Activated naive CD8-positive, alpha-beta T cell treated with anti-CD3 and anti-CD28 coated beads, Interleukin-2, amount 50 U/mL, for 24 hours (primary cell): ENCODE measurements at regions not wholly inside any gene's neighbourhood (a gene's known extent, or its start where the extent isn't known, plus 50 kb on each side); places are given as distances from the start of the nearest gene placed in this dataset.
"Not testable (repeated sequence)": the region's sequence is repeated elsewhere in the genome, so short reads cannot be mapped to it uniquely, and the experiment has no call there.

ENCODE experiments used
- ATAC-seq: fragments of 150-1000 bp; cut with Tn5 transposase; one replicate; pipeline ENCODE4 v1.10.0; 2021
- DNase-seq: peaks from one replicate; pipeline ENCODE4 v3.0.0; 2021
- H3K27ac Mint-ChIP-seq: one replicate; pipeline ENCODE4 v1.8.0; 2021; ENCODE audit warnings: mild to moderate bottlenecking, mixed read lengths
- H3K27me3 Mint-ChIP-seq: one replicate; pipeline ENCODE4 v1.8.0; 2021; ENCODE audit warnings: mixed read lengths
- H3K36me3 Mint-ChIP-seq: one replicate; pipeline ENCODE4 v1.8.0; 2021; ENCODE audit warnings: low read depth, mixed read lengths
- H3K4me1 Mint-ChIP-seq: one replicate; pipeline ENCODE4 v1.8.0; 2021; ENCODE audit warnings: mixed read lengths
- H3K4me3 Mint-ChIP-seq: one replicate; pipeline ENCODE4 v1.8.0; 2021; ENCODE audit warnings: mild to moderate bottlenecking, moderate library complexity, mixed read lengths
- H3K9me3 Mint-ChIP-seq: one replicate; pipeline ENCODE4 v1.8.0; 2021; ENCODE audit warnings: mixed read lengths

GRCh38 chr7:97407106-97407505, 289.6 kb downstream of the SDHAF3 start:
- Mint-ChIP-seq H3K4me1 (no peaks in the 10 kb centered on the region), H3K27me3 (peaks cover 3% of the 10 kb centered on the region), H3K27ac (no peak overlapping the region), H3K36me3 (no peaks in the 10 kb centered on the region), H3K4me3 (no peak overlapping the region), H3K9me3 (no peaks in the 10 kb centered on the region)
- DNase-seq = no peak
- no peak for ATAC-seq

- DNase-seq = no peak
- Mint-ChIP-seq H3K27me3 (peaks cover 3% of the 10 kb centered on the region), H3K4me3 (no peak overlapping the region), H3K36me3 (no peaks in the 10 kb centered on the region), H3K9me3 (no peaks in the 10 kb centered on the region), H3K27ac (no peak overlapping the region), H3K4me1 (no peaks in the 10 kb centered on the region)
- no peak for ATAC-seq
Measured at GRCh38 chr7:97409346-97409745, 291.8 kb downstream of the SDHAF3 start.

- ATAC-seq = no peak
- no peak for DNase-seq
- no peaks in the 10 kb centered on the region for H3K36me3 Mint-ChIP-seq
- peaks cover 2% of the 10 kb centered on the region for H3K27me3 Mint-ChIP-seq
- no peak overlapping the region for H3K27ac Mint-ChIP-seq
- H3K4me3 Mint-ChIP-seq = no peak overlapping the region
- H3K9me3 Mint-ChIP-seq = peaks cover 4% of the 10 kb centered on the region
- no peaks in the 10 kb centered on the region for H3K4me1 Mint-ChIP-seq
Measured at GRCh38 chr7:97418312-97418711, 300.8 kb downstream of the SDHAF3 start.

- peaks cover 2% of the 10 kb centered on the region for H3K27me3 Mint-ChIP-seq
- no peak for ATAC-seq
- peaks cover 7% of the 10 kb centered on the region for H3K9me3 Mint-ChIP-seq
- no peak for DNase-seq
- no peak overlapping the region for H3K4me3 Mint-ChIP-seq
- no peaks in the 10 kb centered on the region for H3K36me3 Mint-ChIP-seq
- H3K4me1 Mint-ChIP-seq = no peaks in the 10 kb centered on the region
- no peak overlapping the region for H3K27ac Mint-ChIP-seq
Measured at GRCh38 chr7:97419898-97420297, 302.4 kb downstream of the SDHAF3 start.

- peaks cover 7% of the 10 kb centered on the region for H3K9me3 Mint-ChIP-seq
- peaks cover 2% of the 10 kb centered on the region for H3K27me3 Mint-ChIP-seq
- no peaks in the 10 kb centered on the region for H3K4me1 Mint-ChIP-seq
- no peak overlapping the region for H3K27ac Mint-ChIP-seq
- no peak for DNase-seq
- no peaks in the 10 kb centered on the region for H3K36me3 Mint-ChIP-seq
- H3K4me3 Mint-ChIP-seq = no peak overlapping the region
- ATAC-seq = no peak
Measured at GRCh38 chr7:97421307-97421930, 303.9 kb downstream of the SDHAF3 start.

GRCh38 chr7:97422046-97422445, 304.5 kb downstream of the SDHAF3 start:
- peaks cover 2% of the 10 kb centered on the region for H3K27me3 Mint-ChIP-seq
- ATAC-seq = no peak
- H3K9me3 Mint-ChIP-seq = peaks cover 7% of the 10 kb centered on the region
- no peak for DNase-seq
- no peaks in the 10 kb centered on the region for H3K4me1 Mint-ChIP-seq
- no peak overlapping the region for H3K27ac Mint-ChIP-seq
- no peak overlapping the region for H3K4me3 Mint-ChIP-seq
- H3K36me3 Mint-ChIP-seq = no peaks in the 10 kb centered on the region

- H3K9me3 Mint-ChIP-seq = peaks cover 4% of the 10 kb centered on the region
- H3K4me3 Mint-ChIP-seq = no peak overlapping the region
- no peaks in the 10 kb centered on the region for H3K27me3 Mint-ChIP-seq
- DNase-seq (no peak), ATAC-seq (no peak)
- H3K4me1 Mint-ChIP-seq = no peaks in the 10 kb centered on the region
- no peak overlapping the region for H3K27ac Mint-ChIP-seq
- H3K36me3 Mint-ChIP-seq = no peaks in the 10 kb centered on the region
Measured at GRCh38 chr7:97430006-97430405, 301.9 kb upstream of the TAC1 start.

GRCh38 chr7:97439637-97440214, 292.2 kb upstream of the TAC1 start:
- ATAC-seq (no peak), DNase-seq (no peak)
- Mint-ChIP-seq H3K27ac (no peak overlapping the region), H3K36me3 (no peaks in the 10 kb centered on the region), H3K4me3 (no peak overlapping the region), H3K4me1 (no peaks in the 10 kb centered on the region), H3K27me3 (no peaks in the 10 kb centered on the region), H3K9me3 (peaks cover 25% of the 10 kb centered on the region)

GRCh38 chr7:97446361-97446760, 285.5 kb upstream of the TAC1 start:
- no peak for DNase-seq
- Mint-ChIP-seq H3K27me3 (no peaks in the 10 kb centered on the region), H3K36me3 (no peaks in the 10 kb centered on the region), H3K27ac (no peak overlapping the region), H3K9me3 (peaks cover 16% of the 10 kb centered on the region), H3K4me3 (no peak overlapping the region), H3K4me1 (no peaks in the 10 kb centered on the region)
- ATAC-seq = no peak

- DNase-seq, H3K4me3 Mint-ChIP-seq, H3K36me3 Mint-ChIP-seq, ATAC-seq, H3K27ac Mint-ChIP-seq, H3K27me3 Mint-ChIP-seq, H3K4me1 Mint-ChIP-seq: not testable (repeated sequence)
- H3K9me3 Mint-ChIP-seq = peaks cover 11% of the 10 kb centered on the region
Measured at GRCh38 chr7:97449448-97449847, 282.4 kb upstream of the TAC1 start.

- Mint-ChIP-seq H3K4me3 (no peak overlapping the region), H3K27me3 (no peaks in the 10 kb centered on the region), H3K27ac (no peak overlapping the region), H3K36me3 (no peaks in the 10 kb centered on the region), H3K4me1 (no peaks in the 10 kb centered on the region), H3K9me3 (peaks cover 11% of the 10 kb centered on the region)
- DNase-seq (no peak), ATAC-seq (no peak)
Measured at GRCh38 chr7:97450516-97450915, 281.4 kb upstream of the TAC1 start.

GRCh38 chr7:97454636-97455035, 277.2 kb upstream of the TAC1 start:
- Mint-ChIP-seq H3K27ac (no peak overlapping the region), H3K4me1 (no peaks in the 10 kb centered on the region), H3K4me3 (no peak overlapping the region), H3K9me3 (peaks cover 4% of the 10 kb centered on the region), H3K27me3 (peaks cover 1% of the 10 kb centered on the region), H3K36me3 (no peaks in the 10 kb centered on the region)
- no peak for DNase-seq
- no peak for ATAC-seq

- Mint-ChIP-seq H3K27ac (no peak overlapping the region), H3K4me1 (no peaks in the 10 kb centered on the region), H3K9me3 (peaks cover 13% of the 10 kb centered on the region), H3K4me3 (no peak overlapping the region), H3K36me3 (no peaks in the 10 kb centered on the region), H3K27me3 (peaks cover 1% of the 10 kb centered on the region)
- DNase-seq = no peak
- ATAC-seq = no peak
Measured at GRCh38 chr7:97457054-97457453, 274.8 kb upstream of the TAC1 start.

GRCh38 chr7:97460433-97460832, 271.5 kb upstream of the TAC1 start:
- no peak overlapping the region for H3K27ac Mint-ChIP-seq
- no peaks in the 10 kb centered on the region for H3K4me1 Mint-ChIP-seq
- ATAC-seq = no peak
- no peaks in the 10 kb centered on the region for H3K36me3 Mint-ChIP-seq
- H3K27me3 Mint-ChIP-seq = peaks cover 4% of the 10 kb centered on the region
- H3K4me3 Mint-ChIP-seq = no peak overlapping the region
- peaks cover 27% of the 10 kb centered on the region for H3K9me3 Mint-ChIP-seq
- no peak for DNase-seq

GRCh38 chr7:97461596-97461995, 270.3 kb upstream of the TAC1 start:
- no peak for ATAC-seq
- no peak for DNase-seq
- H3K4me3 Mint-ChIP-seq = no peak overlapping the region
- no peak overlapping the region for H3K27ac Mint-ChIP-seq
- H3K4me1 Mint-ChIP-seq = no peaks in the 10 kb centered on the region
- H3K9me3 Mint-ChIP-seq = peaks cover 27% of the 10 kb centered on the region
- H3K36me3 Mint-ChIP-seq = no peaks in the 10 kb centered on the region
- peaks cover 6% of the 10 kb centered on the region for H3K27me3 Mint-ChIP-seq

- Mint-ChIP-seq H3K9me3 (peaks cover 20% of the 10 kb centered on the region), H3K36me3 (no peaks in the 10 kb centered on the region), H3K27me3 (peaks cover 9% of the 10 kb centered on the region), H3K4me1 (no peaks in the 10 kb centered on the region), H3K27ac (no peak overlapping the region), H3K4me3 (no peak overlapping the region)
- no peak for ATAC-seq
- DNase-seq = no peak
Measured at GRCh38 chr7:97466071-97466470, 265.8 kb upstream of the TAC1 start.
